Chondrocyte (in vitro differentiated cells): ENCODE measurements at regions not wholly inside any gene's neighbourhood (a gene's known extent, or its start where the extent isn't known, plus 50 kb on each side); places are given as distances from the start of the nearest gene placed in this dataset.
A peak's percentile ranks its signal among the peaks of the same experiment; 100 is the strongest.

Experiments used
- DNase-seq: peaks from one replicate; pipeline ENCODE4 v3.0.0; 2021; ENCODE audit warnings: mixed read lengths, low spot score
- H3K27ac Mint-ChIP-seq: one replicate; pipeline ENCODE4 v1.8.0; 2021; ENCODE audit warnings: mild to moderate bottlenecking, moderate library complexity, mixed read lengths; ENCODE audit not compliant: unreplicated experiment
- H3K27me3 Mint-ChIP-seq: 2 replicates; pipeline ENCODE4 v1.8.0; 2021; ENCODE audit warnings: low read depth, mixed read lengths
- H3K36me3 Mint-ChIP-seq: 2 replicates; pipeline ENCODE4 v1.8.0; 2021; ENCODE audit warnings: low read depth, mixed read lengths
- H3K4me1 Mint-ChIP-seq: 2 replicates; pipeline ENCODE4 v1.8.0; 2021; ENCODE audit warnings: low read depth, mild to moderate bottlenecking, mixed read lengths
- H3K4me3 Mint-ChIP-seq: one replicate; pipeline ENCODE4 v1.8.0; 2021; ENCODE audit warnings: mild to moderate bottlenecking, moderate library complexity, mixed read lengths; ENCODE audit not compliant: unreplicated experiment
- H3K9me3 Mint-ChIP-seq: 2 replicates; pipeline ENCODE4 v1.8.0; 2021; ENCODE audit warnings: low read depth, mixed read lengths
- CTCF ChIP-seq: fragments of 200-600 bp; sonication (generic); IDR thresholded peaks from 2 replicates; pipeline ENCODE4 v1.5.0; 2021; ENCODE audit warnings: antibody characterized with exemption, mild to moderate bottlenecking, moderate library complexity

GRCh38 chr16:62872339-62872738 is 836.1 kb upstream of the CDH8 start:
- no peak for DNase-seq

GRCh38 chr16:62870554-62870953 is 834.3 kb upstream of the CDH8 start:
- H3K27ac Mint-ChIP-seq = no peak overlapping the region
- H3K4me1 Mint-ChIP-seq = no peaks in the 10 kb centered on the region
- no peaks in the 10 kb centered on the region for H3K36me3 Mint-ChIP-seq
- no peaks in the 10 kb centered on the region for H3K27me3 Mint-ChIP-seq
- TF ChIP-seq CTCF = peak; percentile 57
- H3K4me3 Mint-ChIP-seq = no peak overlapping the region
- no peak for DNase-seq
- no peaks in the 10 kb centered on the region for H3K9me3 Mint-ChIP-seq

More at GRCh38 chr16:62872339-62872738, 836.1 kb upstream of the CDH8 start:
- no peaks in the 10 kb centered on the region for H3K9me3 Mint-ChIP-seq
- H3K4me3 Mint-ChIP-seq = no peak overlapping the region
- no peak overlapping the region for H3K27ac Mint-ChIP-seq
- H3K27me3 Mint-ChIP-seq = no peaks in the 10 kb centered on the region
- H3K36me3 Mint-ChIP-seq = no peaks in the 10 kb centered on the region
- no peak for TF ChIP-seq CTCF
- H3K4me1 Mint-ChIP-seq = no peaks in the 10 kb centered on the region

GRCh38 chr16:62869837-62870236 is 833.6 kb upstream of the CDH8 start:
- H3K4me1 Mint-ChIP-seq = no peaks in the 10 kb centered on the region
- H3K4me3 Mint-ChIP-seq = no peak overlapping the region
- H3K27ac Mint-ChIP-seq = no peak overlapping the region
- no peaks in the 10 kb centered on the region for H3K27me3 Mint-ChIP-seq
- H3K9me3 Mint-ChIP-seq = no peaks in the 10 kb centered on the region
- no peak for TF ChIP-seq CTCF
- DNase-seq = no peak
- no peaks in the 10 kb centered on the region for H3K36me3 Mint-ChIP-seq

GRCh38 chr16:62863139-62863538 is 826.9 kb upstream of the CDH8 start:
- no peaks in the 10 kb centered on the region for H3K4me1 Mint-ChIP-seq
- TF ChIP-seq CTCF = no peak
- no peaks in the 10 kb centered on the region for H3K27me3 Mint-ChIP-seq
- no peaks in the 10 kb centered on the region for H3K36me3 Mint-ChIP-seq
- no peak overlapping the region for H3K4me3 Mint-ChIP-seq
- H3K27ac Mint-ChIP-seq = no peak overlapping the region
- no peaks in the 10 kb centered on the region for H3K9me3 Mint-ChIP-seq
- DNase-seq = no peak

- H3K27ac Mint-ChIP-seq = no peak overlapping the region
- H3K9me3 Mint-ChIP-seq = no peaks in the 10 kb centered on the region
- no peaks in the 10 kb centered on the region for H3K4me1 Mint-ChIP-seq
- H3K27me3 Mint-ChIP-seq = peaks cover 3% of the 10 kb centered on the region
- DNase-seq = no peak
- H3K36me3 Mint-ChIP-seq = no peaks in the 10 kb centered on the region
- TF ChIP-seq CTCF = no peak
- H3K4me3 Mint-ChIP-seq = no peak overlapping the region
Observed at GRCh38 chr16:62853887-62854286, 817.6 kb upstream of the CDH8 start.
